ENCODE measurements at regions not wholly inside any gene's neighbourhood (a gene's known extent, or its start where the extent isn't known, plus 50 kb on each side); places are given as distances from the start of the nearest gene placed in this dataset.

DNA sequence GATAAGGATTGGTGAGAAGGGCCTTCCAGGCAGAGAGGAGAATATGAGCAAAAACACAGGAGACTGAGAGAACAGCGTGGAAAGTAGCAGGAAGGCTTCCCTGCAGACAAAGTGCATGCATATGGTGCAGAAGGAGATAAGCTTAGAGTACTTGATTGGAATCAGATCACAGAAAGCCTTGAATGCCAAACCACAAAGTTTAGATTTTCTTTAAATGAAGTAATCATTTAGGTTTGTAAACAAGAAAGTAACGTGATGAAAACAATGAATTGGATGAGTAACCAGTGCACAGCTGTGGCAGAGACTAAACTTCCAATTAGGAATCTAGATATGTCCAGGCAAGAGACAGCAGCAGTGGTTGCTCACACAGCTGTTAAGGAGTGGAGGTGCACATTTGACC is 83.8 kb upstream of the C1QTNF7 start:
- Histone ChIP-seq H3K36me3 (ENCODE audit: control insufficient read depth in 1 of 2, insufficient read depth in 2 of 2, low read length in 1 of 2) (peaks cover 0 to 2% of the 10 kb centered on the region in 2 donors), H3K27ac (ENCODE audit: low read depth in 1 of 2, low read length in 2 of 2) (no peak overlapping the region), H3K27me3 (ENCODE audit: control insufficient read depth in 1 of 2, insufficient read depth in 2 of 2, low read length in 1 of 2) (no peaks in the 10 kb centered on the region), H3K9me3 (ENCODE audit: control insufficient read depth, low read length) (no peaks in the 10 kb centered on the region), H3K4me3 (ENCODE audit: low read length in 2 of 2) (no peak overlapping the region), H3K4me1 (ENCODE audit: control insufficient read depth in 1 of 2, insufficient read depth in 2 of 2, low read length in 2 of 2) (peaks cover 7 to 17% of the 10 kb centered on the region in 2 donors)
- whole genome bisulfite sequencing, 2 donors: 38 to 49% methylated on average over 2 of the region's 2 CpGs
- DNase-seq (no peak), ATAC-seq (ENCODE audit: low FRiP score) (no peak)
- intact Hi-C loops (cut with DNase I): loop anchor here in 1 of 2 donors (5.0 kb wide), 1 partner anchor 43 kb away; no protein-coding TSS in a partner anchor

GRCh38 chr4:15345134-15345533 is 82.7 kb upstream of the C1QTNF7 start:
- DNase-seq (no peak), ATAC-seq (ENCODE audit: low FRiP score) (no peak)
- intact Hi-C loops (cut with DNase I): no loop called here
- Histone ChIP-seq H3K9me3 (ENCODE audit: control insufficient read depth, low read length) (no peaks in the 10 kb centered on the region), H3K4me3 (ENCODE audit: low read length in 2 of 2) (no peak overlapping the region), H3K4me1 (ENCODE audit: control insufficient read depth in 1 of 2, insufficient read depth in 2 of 2, low read length in 2 of 2) (peaks cover 9 to 23% of the 10 kb centered on the region in 2 donors), H3K36me3 (ENCODE audit: control insufficient read depth in 1 of 2, insufficient read depth in 2 of 2, low read length in 1 of 2) (peaks cover 0 to 2% of the 10 kb centered on the region in 2 donors), H3K27ac (ENCODE audit: low read depth in 1 of 2, low read length in 2 of 2) (no peak overlapping the region), H3K27me3 (ENCODE audit: control insufficient read depth in 1 of 2, insufficient read depth in 2 of 2, low read length in 1 of 2) (no peaks in the 10 kb centered on the region)
- WGBS, 2 donors: 55 to 61% methylated on average over 3 of the region's 3 CpGs

DNA sequence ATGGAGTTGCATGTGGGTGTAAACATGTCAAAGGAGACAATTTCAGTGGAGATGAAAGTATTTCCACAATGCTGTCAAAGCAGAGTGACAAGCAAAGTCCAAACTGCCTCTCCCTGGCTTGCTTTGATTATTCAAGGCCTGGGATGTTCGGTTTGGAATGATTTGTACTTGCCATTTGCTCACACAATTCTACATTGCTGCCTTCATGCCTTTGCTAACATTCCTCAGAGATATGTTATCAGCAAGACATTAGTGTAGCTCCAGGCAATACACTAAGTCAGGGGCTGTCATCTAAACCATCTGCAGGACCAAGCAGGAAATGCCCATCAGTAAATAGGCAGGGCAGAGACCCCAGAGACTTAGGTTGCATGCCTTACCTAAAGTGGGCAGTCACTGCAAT is 79.6 kb upstream of the C1QTNF7 start:
- ATAC-seq (ENCODE audit: low FRiP score): no peak
- H3K27ac ChIP-seq (ENCODE audit: low read depth in 1 of 2, low read length in 2 of 2): peak overlapping the region in 1 of 2 donors; percentile 57
- intact Hi-C loops (cut with DNase I): no loop called here
- H3K27me3 ChIP-seq (ENCODE audit: control insufficient read depth in 1 of 2, insufficient read depth in 2 of 2, low read length in 1 of 2): no peaks in the 10 kb centered on the region
- 4 to 10% methylated on average over 1 of the region's 1 CpG for WGBS, 2 donors
- peaks cover 0 to 2% of the 10 kb centered on the region in 2 donors for H3K36me3 ChIP-seq (ENCODE audit: control insufficient read depth in 1 of 2, insufficient read depth in 2 of 2, low read length in 1 of 2)
- no peak for DNase-seq
- H3K4me1 ChIP-seq (ENCODE audit: control insufficient read depth in 1 of 2, insufficient read depth in 2 of 2, low read length in 2 of 2): peaks cover 13 to 27% of the 10 kb centered on the region in 2 donors
- H3K9me3 ChIP-seq (ENCODE audit: control insufficient read depth, low read length): no peaks in the 10 kb centered on the region
- H3K4me3 ChIP-seq (ENCODE audit: low read length in 2 of 2): no peak overlapping the region

DNA sequence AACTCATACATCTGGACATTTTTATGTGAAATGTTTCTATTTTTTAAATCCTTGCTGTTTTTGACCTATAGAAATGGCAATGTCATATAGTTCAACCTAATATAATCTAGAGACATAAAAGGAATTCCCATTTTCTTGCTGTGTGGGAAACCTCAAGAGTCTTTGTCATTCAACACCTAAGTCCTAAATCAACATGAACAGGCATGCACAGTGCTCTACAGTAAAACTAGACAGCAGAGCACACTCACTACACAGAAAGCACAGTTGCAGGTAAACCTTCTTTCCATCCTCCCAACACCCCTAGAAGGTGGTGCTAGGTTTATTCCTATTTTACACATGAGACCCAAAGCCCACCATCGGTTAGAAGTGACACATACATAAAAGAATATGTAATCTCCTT is 79.1 kb upstream of the C1QTNF7 start:
- Histone ChIP-seq H3K27me3 (ENCODE audit: control insufficient read depth in 1 of 2, insufficient read depth in 2 of 2, low read length in 1 of 2) (no peaks in the 10 kb centered on the region), H3K27ac (ENCODE audit: low read depth in 1 of 2, low read length in 2 of 2) (no peak overlapping the region), H3K4me3 (ENCODE audit: low read length in 2 of 2) (no peak overlapping the region), H3K36me3 (ENCODE audit: control insufficient read depth in 1 of 2, insufficient read depth in 2 of 2, low read length in 1 of 2) (peaks cover 0 to 2% of the 10 kb centered on the region in 2 donors), H3K9me3 (ENCODE audit: control insufficient read depth, low read length) (no peaks in the 10 kb centered on the region), H3K4me1 (ENCODE audit: control insufficient read depth in 1 of 2, insufficient read depth in 2 of 2, low read length in 2 of 2) (peaks cover 13 to 25% of the 10 kb centered on the region in 2 donors)
- no peak for ATAC-seq (ENCODE audit: low FRiP score)
- DNase-seq: no peak
- WGBS, 2 donors: 39 to 45% methylated on average over 1 of the region's 1 CpG
- intact Hi-C loops (cut with DNase I): no loop called here

DNA sequence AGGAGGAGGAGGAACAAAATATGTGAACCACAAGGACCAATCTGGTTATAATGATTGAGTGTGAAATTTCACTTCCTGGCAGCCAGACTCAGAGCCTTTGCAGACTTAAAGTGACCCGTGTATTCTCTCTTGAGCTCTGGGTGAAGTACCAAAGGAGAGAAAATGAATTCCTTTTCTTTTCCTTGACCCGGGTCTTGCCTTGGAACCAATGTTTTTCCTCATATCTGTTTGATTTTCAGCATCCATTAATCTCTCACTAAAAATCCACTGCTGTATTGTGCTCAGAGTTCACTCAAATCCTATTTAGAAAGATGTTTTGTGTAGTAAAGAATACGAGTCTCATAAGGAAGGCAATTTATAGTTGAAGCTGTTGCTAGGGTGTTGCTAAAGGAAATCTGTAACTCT is 78.3 kb upstream of the C1QTNF7 start:
- Histone ChIP-seq H3K4me3 (ENCODE audit: low read length in 2 of 2) (no peak overlapping the region), H3K36me3 (ENCODE audit: control insufficient read depth in 1 of 2, insufficient read depth in 2 of 2, low read length in 1 of 2) (peaks cover 0 to 2% of the 10 kb centered on the region in 2 donors), H3K9me3 (ENCODE audit: control insufficient read depth, low read length) (no peaks in the 10 kb centered on the region), H3K27me3 (ENCODE audit: control insufficient read depth in 1 of 2, insufficient read depth in 2 of 2, low read length in 1 of 2) (no peaks in the 10 kb centered on the region), H3K4me1 (ENCODE audit: control insufficient read depth in 1 of 2, insufficient read depth in 2 of 2, low read length in 2 of 2) (peaks cover 11 to 24% of the 10 kb centered on the region in 2 donors), H3K27ac (ENCODE audit: low read depth in 1 of 2, low read length in 2 of 2) (no peak overlapping the region)
- DNase-seq (no peak), ATAC-seq (ENCODE audit: low FRiP score) (no peak)
- 2 to 4% methylated on average over 3 of the region's 3 CpGs for WGBS, 2 donors
- intact Hi-C loops (cut with DNase I): no loop called here

DNA sequence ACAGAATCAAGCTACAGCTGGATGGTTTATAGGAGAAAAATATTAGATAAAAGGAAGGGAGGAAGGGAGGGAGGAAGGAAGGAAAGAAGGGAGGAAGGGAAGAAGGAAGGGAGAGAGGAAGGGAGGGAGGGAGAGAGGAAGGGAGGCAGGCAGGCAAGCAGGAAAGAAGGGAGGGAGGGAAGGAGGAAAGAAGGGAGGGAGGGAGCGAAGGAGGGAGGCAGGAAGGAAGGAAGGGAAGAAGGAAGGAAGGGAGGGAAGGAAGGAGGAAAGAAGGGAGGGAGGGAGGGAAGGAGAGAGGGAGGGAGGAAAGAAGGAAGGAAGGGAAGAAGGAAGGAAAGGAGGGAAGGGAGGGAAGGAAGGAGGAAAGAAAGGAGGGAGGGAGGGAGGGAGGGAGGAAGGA is 77.9 kb upstream of the C1QTNF7 start:
- DNase-seq (no peak), ATAC-seq (ENCODE audit: low FRiP score) (no peak)
- Histone ChIP-seq H3K4me1 (ENCODE audit: control insufficient read depth in 1 of 2, insufficient read depth in 2 of 2, low read length in 2 of 2) (peaks cover 11 to 24% of the 10 kb centered on the region in 2 donors), H3K36me3 (ENCODE audit: control insufficient read depth in 1 of 2, insufficient read depth in 2 of 2, low read length in 1 of 2) (peaks cover 0 to 2% of the 10 kb centered on the region in 2 donors), H3K9me3 (ENCODE audit: control insufficient read depth, low read length) (no peaks in the 10 kb centered on the region), H3K27ac (ENCODE audit: low read depth in 1 of 2, low read length in 2 of 2) (no peak overlapping the region), H3K4me3 (ENCODE audit: low read length in 2 of 2) (no peak overlapping the region), H3K27me3 (ENCODE audit: control insufficient read depth in 1 of 2, insufficient read depth in 2 of 2, low read length in 1 of 2) (no peaks in the 10 kb centered on the region)
- intact Hi-C loops (cut with DNase I): no loop called here
- WGBS, 2 donors: 98 to 100% methylated on average over 1 of the region's 1 CpG

GRCh38 chr4:15352524-15352923 is 75.3 kb upstream of the C1QTNF7 start:
- Histone ChIP-seq H3K9me3 (ENCODE audit: control insufficient read depth, low read length) (no peaks in the 10 kb centered on the region), H3K4me3 (ENCODE audit: low read length in 2 of 2) (no peak overlapping the region), H3K27ac (ENCODE audit: low read depth in 1 of 2, low read length in 2 of 2) (peak overlapping the region in 1 of 2 donors; percentile 66), H3K27me3 (ENCODE audit: control insufficient read depth in 1 of 2, insufficient read depth in 2 of 2, low read length in 1 of 2) (no peaks in the 10 kb centered on the region), H3K4me1 (ENCODE audit: control insufficient read depth in 1 of 2, insufficient read depth in 2 of 2, low read length in 2 of 2) (peaks cover 10 to 18% of the 10 kb centered on the region in 2 donors), H3K36me3 (ENCODE audit: control insufficient read depth in 1 of 2, insufficient read depth in 2 of 2, low read length in 1 of 2) (no peaks in the 10 kb centered on the region)
- ATAC-seq (ENCODE audit: low FRiP score) (peak; percentile 49), DNase-seq (no peak)
- intact Hi-C loops (cut with DNase I): no loop called here
- WGBS, 2 donors: 25 to 35% methylated on average over 2 of the region's 2 CpGs

GRCh38 chr4:15353207-15353606 is 74.6 kb upstream of the C1QTNF7 start:
- no peak overlapping the region for H3K4me3 ChIP-seq (ENCODE audit: low read length in 2 of 2)
- H3K9me3 ChIP-seq (ENCODE audit: control insufficient read depth, low read length): no peaks in the 10 kb centered on the region
- ATAC-seq (ENCODE audit: low FRiP score) (no peak), DNase-seq (no peak)
- intact Hi-C loops (cut with DNase I): no loop called here
- no peaks in the 10 kb centered on the region for H3K36me3 ChIP-seq (ENCODE audit: control insufficient read depth in 1 of 2, insufficient read depth in 2 of 2, low read length in 1 of 2)
- peak overlapping the region; percentile 79 to 86 for H3K27ac ChIP-seq (ENCODE audit: low read depth in 1 of 2, low read length in 2 of 2)
- 5% methylated on average over 3 of the region's 3 CpGs for WGBS, 2 donors
- H3K27me3 ChIP-seq (ENCODE audit: control insufficient read depth in 1 of 2, insufficient read depth in 2 of 2, low read length in 1 of 2): no peaks in the 10 kb centered on the region
- H3K4me1 ChIP-seq (ENCODE audit: control insufficient read depth in 1 of 2, insufficient read depth in 2 of 2, low read length in 2 of 2): peaks cover 9 to 12% of the 10 kb centered on the region in 2 donors

GRCh38 chr4:15354371-15355297 is 73.2 kb upstream of the C1QTNF7 start:
- H3K4me1 ChIP-seq (ENCODE audit: control insufficient read depth in 1 of 2, insufficient read depth in 2 of 2, low read length in 2 of 2): peaks cover 6 to 8% of the 10 kb centered on the region in 2 donors
- ATAC-seq (ENCODE audit: low FRiP score) (peak; percentile 31), DNase-seq (no peak)
- H3K36me3 ChIP-seq (ENCODE audit: control insufficient read depth in 1 of 2, insufficient read depth in 2 of 2, low read length in 1 of 2): peaks cover 0 to under 1% of the 10 kb centered on the region in 2 donors
- WGBS, 2 donors: 82 to 91% methylated on average over 8 of the region's 8 CpGs
- H3K9me3 ChIP-seq (ENCODE audit: control insufficient read depth, low read length): no peaks in the 10 kb centered on the region
- peak overlapping the region; percentile 34 to 46 for H3K27ac ChIP-seq (ENCODE audit: low read depth in 1 of 2, low read length in 2 of 2)
- intact Hi-C loops (cut with DNase I): no loop called here
- no peak overlapping the region for H3K4me3 ChIP-seq (ENCODE audit: low read length in 2 of 2)
- H3K27me3 ChIP-seq (ENCODE audit: control insufficient read depth in 1 of 2, insufficient read depth in 2 of 2, low read length in 1 of 2): no peaks in the 10 kb centered on the region
